GM04504 (cell line): ENCODE measurements at regions not wholly inside any gene's neighbourhood (a gene's known extent, or its start where the extent isn't known, plus 50 kb on each side); places are given as distances from the start of the nearest gene placed in this dataset.
"Not testable (repeated sequence)": the region's sequence is repeated elsewhere in the genome, so short reads cannot be mapped to it uniquely, and the experiment has no call there.

ENCODE experiments used
- DNase-seq: peaks from one replicate; pipeline ENCODE4 v3.0.0-alpha.2; 2012; ENCODE audit warnings: low read depth

GRCh38 chr1:79497193-79497773, 490.8 kb upstream of the ADGRL4 start:
- peak; percentile 4 for DNase-seq

DNA sequence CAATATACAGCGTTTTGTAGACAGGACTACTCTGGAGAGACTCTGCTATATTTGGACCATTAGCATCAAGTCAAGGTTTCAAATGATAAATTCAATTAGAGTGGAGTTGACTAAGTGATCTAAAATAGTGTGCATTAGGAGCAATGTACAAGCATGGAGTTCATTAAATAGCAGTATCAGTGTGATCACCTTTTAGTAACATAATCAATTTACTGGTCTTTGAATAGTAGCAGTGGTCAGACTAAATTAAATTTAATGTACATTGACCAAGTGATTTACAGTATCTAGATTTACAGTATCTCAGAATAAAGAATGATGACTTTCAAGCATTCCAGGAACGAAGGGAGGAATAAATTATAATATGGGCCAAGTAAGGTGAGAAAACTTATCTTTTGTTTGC, 489.6 kb upstream of the ADGRL4 start:
- no peak for DNase-seq

DNA sequence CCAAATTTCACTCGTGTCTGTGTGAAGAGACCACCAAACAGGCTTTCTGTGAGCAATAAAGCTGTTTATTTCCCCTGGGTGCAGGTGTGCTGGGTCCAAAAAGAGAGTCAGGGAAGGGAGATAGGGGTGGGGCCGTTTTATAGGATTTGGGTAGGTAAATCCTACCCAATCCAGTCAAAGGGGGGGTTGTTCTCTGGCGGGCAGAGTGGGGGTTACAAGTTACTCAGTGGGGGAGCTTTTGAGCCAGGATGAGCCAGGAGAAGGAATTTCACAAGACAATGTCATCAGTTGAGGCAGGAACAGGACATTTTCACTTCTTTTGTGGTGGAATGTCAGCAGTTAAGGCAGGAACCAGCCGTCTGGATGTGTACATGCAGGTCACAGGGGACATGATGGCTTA, 487.2 kb upstream of the ADGRL4 start:
- DNase-seq = not testable (repeated sequence)

GRCh38 chr1:79488572-79489121, 482.1 kb upstream of the ADGRL4 start:
- DNase-seq = not testable (repeated sequence)

DNA sequence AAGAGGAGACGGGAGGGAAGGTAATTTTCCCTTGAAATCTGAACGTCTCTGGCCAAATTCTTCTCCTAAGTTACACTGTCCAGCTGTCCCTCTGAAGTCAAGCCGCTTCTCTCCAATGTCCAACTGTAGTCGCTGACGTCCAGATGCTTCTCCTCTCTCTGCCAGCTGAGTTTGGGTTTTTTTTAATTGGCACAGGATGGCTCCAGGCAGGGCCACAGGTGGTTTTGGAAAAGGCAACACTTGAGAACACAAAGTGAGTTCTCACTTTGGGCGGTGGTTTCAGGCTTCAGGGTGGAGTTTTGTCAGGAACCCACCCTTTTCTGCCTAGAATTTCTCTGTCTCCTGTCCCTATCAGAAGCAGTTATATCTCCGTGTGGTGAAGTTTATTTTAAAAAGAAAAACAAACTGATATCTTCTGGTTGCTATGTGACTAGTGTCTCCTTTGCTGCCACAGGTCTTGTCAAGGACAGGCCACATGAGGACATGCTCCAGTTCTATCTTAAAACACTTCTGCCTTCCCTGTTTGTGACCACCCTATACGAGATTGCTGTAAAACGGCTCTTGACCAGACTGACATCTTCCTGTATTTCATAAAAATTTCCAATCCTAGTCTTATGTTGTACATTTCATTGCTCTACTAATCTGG, 472.3 kb upstream of the ADGRL4 start:
- no peak for DNase-seq

DNA sequence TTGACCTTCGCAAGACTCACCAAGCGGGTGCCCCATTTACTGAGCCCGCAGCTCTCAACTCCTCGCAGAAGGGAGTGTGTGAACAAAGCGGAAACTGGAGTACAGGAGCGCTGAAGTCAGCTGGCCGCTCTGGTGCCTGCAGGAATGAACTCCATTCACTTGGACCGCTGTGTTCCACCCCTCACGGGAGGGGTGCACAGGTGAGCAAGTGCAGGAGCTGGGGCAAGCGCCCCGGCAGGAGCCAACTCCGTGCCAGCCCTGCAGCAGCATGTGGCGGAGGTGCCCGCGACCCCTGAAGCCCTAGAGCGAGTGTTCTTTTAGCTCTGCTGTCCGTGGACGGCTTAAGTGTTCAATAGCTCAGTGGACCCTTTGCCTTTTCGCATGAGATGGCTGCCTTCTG, 471.6 kb upstream of the ADGRL4 start:
- DNase-seq = no peak

DNA sequence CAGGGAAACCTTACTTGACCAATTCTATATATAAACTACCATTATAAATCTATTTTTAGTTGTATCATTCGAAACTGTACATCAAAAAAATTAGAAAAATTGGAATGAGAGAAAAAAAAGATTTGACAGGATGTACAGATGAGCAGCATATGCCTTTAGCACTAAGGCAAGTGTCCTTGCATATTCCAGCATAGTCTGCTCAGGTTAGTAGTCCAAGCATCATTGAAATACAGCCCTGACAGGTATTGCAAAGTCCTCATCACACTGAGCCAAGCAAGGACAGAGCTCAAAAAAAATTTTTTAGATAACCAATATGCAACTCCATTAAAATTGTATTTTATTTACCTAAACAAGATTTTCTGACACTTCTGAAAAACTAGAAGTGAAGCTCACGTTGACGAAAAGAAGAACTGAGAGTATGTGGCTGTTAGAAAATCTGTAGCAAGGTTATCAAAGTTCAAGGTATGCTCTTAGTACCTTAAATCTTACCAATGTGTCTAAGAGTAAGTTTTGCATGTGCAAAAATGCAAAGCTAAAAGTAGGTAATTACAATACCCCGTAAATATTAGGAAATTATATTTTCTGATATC, 465.6 kb upstream of the ADGRL4 start:
- no peak for DNase-seq

DNA sequence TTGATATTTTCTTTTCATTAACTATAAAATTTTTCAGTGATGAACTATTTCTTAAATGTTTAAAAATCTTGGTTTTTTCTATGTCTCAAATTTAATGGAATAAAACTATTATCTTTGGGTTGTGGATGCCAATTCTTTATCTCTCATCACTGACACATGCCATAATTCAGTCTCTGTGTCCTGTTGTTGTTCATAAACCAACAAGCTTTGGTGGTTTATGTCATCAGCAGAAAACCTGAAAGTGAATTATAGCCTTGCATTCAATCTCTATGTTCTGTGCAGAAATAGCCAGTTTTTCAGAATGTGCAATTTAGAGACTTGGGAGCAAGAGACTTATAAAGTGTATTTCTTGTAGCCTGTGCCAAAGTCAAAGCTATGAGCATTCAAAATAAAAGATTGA, 462.6 kb upstream of the ADGRL4 start:
- no peak for DNase-seq

GRCh38 chr1:79460773-79461436, 454.4 kb upstream of the ADGRL4 start:
- no peak for DNase-seq

DNA sequence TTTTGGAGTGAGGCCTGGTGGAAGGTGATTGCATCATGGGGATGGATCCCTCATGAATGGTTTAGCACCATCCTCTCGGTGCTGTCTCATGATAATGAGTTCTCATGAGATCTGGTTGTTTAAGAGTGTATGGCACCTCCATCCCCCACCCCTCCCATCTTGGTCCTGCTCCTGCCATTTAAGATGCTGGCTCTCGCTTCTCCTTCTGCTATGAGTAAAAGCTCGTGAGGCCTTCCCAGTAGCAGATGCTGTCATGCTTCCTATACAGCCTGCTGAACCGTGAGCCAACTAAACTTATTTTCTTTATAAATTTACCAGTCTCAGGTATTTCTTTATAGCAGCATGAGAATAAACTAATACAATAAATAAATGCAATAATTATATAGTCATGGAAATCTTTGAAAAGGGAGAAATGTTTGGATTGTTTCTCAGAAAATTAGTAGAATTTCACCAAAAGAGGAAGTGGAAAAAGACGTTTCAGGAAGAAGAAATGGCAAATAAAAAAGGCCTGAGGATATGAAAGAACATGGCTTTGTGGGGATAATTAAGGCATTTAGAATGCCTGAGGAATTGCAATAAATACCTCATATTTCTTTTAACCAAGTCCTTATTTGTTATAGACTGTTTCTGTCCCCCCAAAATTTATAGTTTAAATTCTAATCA, 451.2 kb upstream of the ADGRL4 start:
- no peak for DNase-seq

- DNase-seq = no peak
Measured at GRCh38 chr1:79448426-79448825, 441.9 kb upstream of the ADGRL4 start.

DNA sequence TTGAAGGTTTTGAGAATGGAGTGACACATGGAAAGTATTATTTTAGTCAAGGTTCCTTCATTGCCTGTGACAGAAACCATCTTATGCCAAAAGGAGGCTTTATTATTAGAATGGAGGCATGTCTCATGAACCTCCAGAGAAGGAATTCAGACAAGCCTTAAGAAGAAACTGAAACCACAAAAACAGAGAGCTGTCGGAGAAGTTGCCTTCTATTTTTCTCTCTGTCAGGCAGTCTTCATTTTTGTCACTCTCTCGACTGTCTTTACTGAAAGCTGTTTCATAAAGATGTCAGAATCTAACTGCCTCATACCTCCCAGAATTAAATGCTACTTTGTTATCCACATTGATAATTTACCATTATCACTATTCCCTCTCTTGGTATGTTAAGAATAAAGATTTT, 434.7 kb upstream of the ADGRL4 start:
- DNase-seq = no peak

GRCh38 chr1:79437540-79437939, 431.0 kb upstream of the ADGRL4 start:
- no peak for DNase-seq

DNA sequence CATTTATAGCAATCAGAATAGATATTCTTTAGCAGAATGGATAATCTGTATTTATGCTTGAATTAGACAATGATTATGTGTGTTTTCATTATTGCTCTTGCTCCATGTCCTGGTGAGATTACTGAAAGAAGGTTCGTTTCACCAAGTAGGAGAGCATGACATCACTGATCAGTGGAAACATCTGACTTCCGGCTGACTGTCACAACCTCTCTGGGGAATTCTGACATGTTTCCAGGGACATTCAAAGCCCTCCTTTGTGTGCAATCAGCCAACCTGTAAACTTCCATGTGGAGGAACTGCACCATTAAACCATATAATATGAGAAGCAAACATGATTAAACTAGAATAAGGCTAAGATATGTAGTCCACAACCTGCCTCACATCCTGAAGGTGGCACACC, 424.8 kb upstream of the ADGRL4 start:
- DNase-seq = no peak

GRCh38 chr1:79430437-79430836, 423.9 kb upstream of the ADGRL4 start:
- DNase-seq = no peak

DNA sequence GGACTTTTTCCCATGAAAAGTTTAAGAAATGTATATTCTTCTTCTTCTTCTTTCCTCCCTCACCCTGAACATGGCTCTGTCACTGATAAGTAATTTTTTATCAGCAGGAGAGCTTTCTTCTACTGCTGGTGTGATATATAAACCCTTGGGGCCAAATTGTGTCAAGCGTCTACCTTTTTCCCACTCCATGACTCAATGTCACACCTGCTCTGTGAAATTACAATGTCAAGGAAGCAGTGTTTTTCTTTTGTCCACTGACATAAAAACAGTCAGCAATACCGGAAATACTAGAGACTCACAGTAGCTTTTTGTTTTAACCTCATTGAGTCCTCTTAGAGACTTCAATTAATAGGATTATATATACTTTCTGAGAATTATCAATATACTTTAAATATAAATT, 416.2 kb upstream of the ADGRL4 start:
- DNase-seq = no peak

GRCh38 chr1:79398501-79398900, 392.0 kb upstream of the ADGRL4 start:
- DNase-seq = no peak

DNA sequence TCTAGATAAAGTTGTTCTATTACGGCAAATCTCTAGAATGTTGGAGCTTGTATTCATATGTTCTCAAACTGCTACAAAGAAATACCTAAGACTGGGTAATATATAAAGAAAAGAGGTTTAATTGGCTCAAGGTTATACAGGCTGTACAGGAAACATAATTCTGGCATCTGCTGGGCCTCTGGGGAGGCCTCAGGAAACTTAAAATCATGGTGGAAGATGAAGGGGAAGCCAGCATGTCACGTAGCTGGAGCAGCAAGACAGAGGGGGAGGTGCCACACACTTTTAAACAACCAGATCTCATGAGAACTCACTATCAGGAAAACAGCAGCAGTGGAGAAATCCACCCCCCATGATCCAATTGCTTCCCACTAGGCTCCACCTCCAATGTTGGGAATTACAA, 390.4 kb upstream of the ADGRL4 start:
- no peak for DNase-seq

- DNase-seq = no peak
Measured at GRCh38 chr1:79388694-79389361, 382.3 kb upstream of the ADGRL4 start.

- DNase-seq = no peak
Measured at GRCh38 chr1:79386730-79387129, 380.2 kb upstream of the ADGRL4 start.

GRCh38 chr1:79380078-79380477, 373.5 kb upstream of the ADGRL4 start:
- DNase-seq = no peak

- DNase-seq = no peak
Measured at GRCh38 chr1:79376106-79376505, 369.6 kb upstream of the ADGRL4 start.
